ENCODE measurements at regions not wholly inside any gene's neighbourhood (a gene's known extent, or its start where the extent isn't known, plus 50 kb on each side); places are given as distances from the start of the nearest gene placed in this dataset.

DNA sequence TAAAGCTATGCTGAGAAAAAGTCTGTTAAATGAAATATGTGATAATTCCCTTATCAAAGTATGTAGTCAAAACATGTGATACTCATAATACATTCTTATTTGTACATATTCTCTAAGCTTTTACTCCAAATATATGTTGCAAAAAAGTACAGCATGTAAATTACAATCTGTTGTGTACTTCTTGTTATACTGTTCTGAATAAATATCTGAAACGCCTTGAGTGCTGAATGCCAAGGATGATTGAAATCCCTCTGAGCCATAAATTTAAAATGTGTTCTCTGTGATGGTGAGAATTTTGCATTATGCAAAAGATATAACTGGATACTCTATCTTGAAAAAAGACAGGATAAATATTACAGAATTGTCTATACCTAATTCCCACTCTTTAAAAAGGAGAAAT is 1128.0 kb downstream of the STPG2 start:
- Histone ChIP-seq H3K4me3 (ENCODE audit: low read depth, low read length, poor library complexity, severe bottlenecking) (no peak overlapping the region), H3K9me2 (ENCODE audit: low read depth, low read length) (no peaks in the 10 kb centered on the region), H3K27me3 (ENCODE audit: insufficient read depth, low read length) (no peaks in the 10 kb centered on the region), H3K4me2 (ENCODE audit: low read length) (no peak overlapping the region), H4K20me1 (ENCODE audit: insufficient read depth, low read length) (no peaks in the 10 kb centered on the region), H2AFZ (ENCODE audit: low read length) (no peak overlapping the region), H3K79me2 (ENCODE audit: insufficient read depth, low read length) (no peaks in the 10 kb centered on the region), H3K27ac (ENCODE audit: low read depth, low read length, poor library complexity, severe bottlenecking) (no peak overlapping the region), H3F3A (ENCODE audit: insufficient read depth, low read length) (no peaks in the 10 kb centered on the region), H3K9ac (ENCODE audit: low read length) (no peak overlapping the region), H3K9me3 (ENCODE audit: low read length) (no peaks in the 10 kb centered on the region), H3K4me1 (ENCODE audit: insufficient read depth, low read length, severe bottlenecking) (no peaks in the 10 kb centered on the region), H3K36me3 (ENCODE audit: insufficient read depth, low read length) (no peaks in the 10 kb centered on the region)
- TF ChIP-seq, protein P1, sequence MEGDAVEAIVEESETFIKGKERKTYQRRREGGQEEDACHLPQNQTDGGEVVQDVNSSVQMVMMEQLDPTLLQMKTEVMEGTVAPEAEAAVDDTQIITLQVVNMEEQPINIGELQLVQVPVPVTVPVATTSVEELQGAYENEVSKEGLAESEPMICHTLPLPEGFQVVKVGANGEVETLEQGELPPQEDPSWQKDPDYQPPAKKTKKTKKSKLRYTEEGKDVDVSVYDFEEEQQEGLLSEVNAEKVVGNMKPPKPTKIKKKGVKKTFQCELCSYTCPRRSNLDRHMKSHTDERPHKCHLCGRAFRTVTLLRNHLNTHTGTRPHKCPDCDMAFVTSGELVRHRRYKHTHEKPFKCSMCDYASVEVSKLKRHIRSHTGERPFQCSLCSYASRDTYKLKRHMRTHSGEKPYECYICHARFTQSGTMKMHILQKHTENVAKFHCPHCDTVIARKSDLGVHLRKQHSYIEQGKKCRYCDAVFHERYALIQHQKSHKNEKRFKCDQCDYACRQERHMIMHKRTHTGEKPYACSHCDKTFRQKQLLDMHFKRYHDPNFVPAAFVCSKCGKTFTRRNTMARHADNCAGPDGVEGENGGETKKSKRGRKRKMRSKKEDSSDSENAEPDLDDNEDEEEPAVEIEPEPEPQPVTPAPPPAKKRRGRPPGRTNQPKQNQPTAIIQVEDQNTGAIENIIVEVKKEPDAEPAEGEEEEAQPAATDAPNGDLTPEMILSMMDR (IDR thresholded peaks at IDR 0.05; ENCODE audit: low read length) = no peak
- no peak for TF ChIP-seq EZH2 (IDR thresholded peaks at IDR 0.05; ENCODE audit: borderline replicate concordance, low read length)

DNA sequence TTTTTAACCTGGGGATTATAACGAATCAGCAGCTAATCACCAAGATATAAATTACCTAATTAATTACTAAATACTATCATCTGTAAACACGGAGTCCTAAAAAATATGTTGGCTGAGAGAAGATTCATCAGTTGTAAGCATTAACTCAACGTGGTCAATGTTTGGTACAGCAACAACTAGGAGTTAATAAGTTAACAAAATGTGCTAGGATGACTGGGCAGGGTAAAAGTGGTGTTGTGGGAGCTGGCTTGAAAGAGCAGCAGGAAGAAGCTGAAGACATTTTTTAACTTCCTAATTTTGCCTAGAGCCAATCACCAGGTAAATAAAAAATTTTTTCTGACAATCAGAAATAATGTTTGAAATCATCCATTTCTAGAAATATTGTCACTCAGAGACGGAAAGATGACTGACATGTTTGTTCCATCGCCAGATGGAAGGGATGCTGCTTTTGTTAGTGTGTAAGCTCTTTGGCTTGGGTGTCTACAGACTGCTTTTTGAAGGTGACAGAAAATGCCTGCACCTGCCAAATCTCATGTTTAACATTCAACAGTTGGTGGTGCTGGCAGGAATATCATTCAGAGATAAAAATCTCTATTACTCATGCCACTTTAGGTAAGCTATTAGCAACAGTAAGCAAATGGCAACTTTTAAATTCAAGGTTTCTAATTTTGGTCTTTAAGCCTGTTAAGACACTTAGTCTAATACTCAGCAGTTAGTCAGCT is 1126.9 kb downstream of the STPG2 start:
- Histone ChIP-seq H3K4me1 (ENCODE audit: insufficient read depth, low read length, severe bottlenecking) (no peaks in the 10 kb centered on the region), H3K9ac (ENCODE audit: low read length) (no peak overlapping the region), H3K36me3 (ENCODE audit: insufficient read depth, low read length) (no peaks in the 10 kb centered on the region), H3K4me2 (ENCODE audit: low read length) (no peak overlapping the region), H3K9me3 (ENCODE audit: low read length) (no peaks in the 10 kb centered on the region), H3K27ac (ENCODE audit: low read depth, low read length, poor library complexity, severe bottlenecking) (no peak overlapping the region), H2AFZ (ENCODE audit: low read length) (no peak overlapping the region), H3K9me2 (ENCODE audit: low read depth, low read length) (no peaks in the 10 kb centered on the region), H3K27me3 (ENCODE audit: insufficient read depth, low read length) (no peaks in the 10 kb centered on the region), H3K79me2 (ENCODE audit: insufficient read depth, low read length) (no peaks in the 10 kb centered on the region), H3K4me3 (ENCODE audit: low read depth, low read length, poor library complexity, severe bottlenecking) (no peak overlapping the region), H4K20me1 (ENCODE audit: insufficient read depth, low read length) (no peaks in the 10 kb centered on the region), H3F3A (ENCODE audit: insufficient read depth, low read length) (no peaks in the 10 kb centered on the region)
- TF ChIP-seq, protein P1 (IDR thresholded peaks at IDR 0.05; ENCODE audit: low read length) = no peak
- TF ChIP-seq EZH2 (IDR thresholded peaks at IDR 0.05; ENCODE audit: borderline replicate concordance, low read length) = no peak

DNA sequence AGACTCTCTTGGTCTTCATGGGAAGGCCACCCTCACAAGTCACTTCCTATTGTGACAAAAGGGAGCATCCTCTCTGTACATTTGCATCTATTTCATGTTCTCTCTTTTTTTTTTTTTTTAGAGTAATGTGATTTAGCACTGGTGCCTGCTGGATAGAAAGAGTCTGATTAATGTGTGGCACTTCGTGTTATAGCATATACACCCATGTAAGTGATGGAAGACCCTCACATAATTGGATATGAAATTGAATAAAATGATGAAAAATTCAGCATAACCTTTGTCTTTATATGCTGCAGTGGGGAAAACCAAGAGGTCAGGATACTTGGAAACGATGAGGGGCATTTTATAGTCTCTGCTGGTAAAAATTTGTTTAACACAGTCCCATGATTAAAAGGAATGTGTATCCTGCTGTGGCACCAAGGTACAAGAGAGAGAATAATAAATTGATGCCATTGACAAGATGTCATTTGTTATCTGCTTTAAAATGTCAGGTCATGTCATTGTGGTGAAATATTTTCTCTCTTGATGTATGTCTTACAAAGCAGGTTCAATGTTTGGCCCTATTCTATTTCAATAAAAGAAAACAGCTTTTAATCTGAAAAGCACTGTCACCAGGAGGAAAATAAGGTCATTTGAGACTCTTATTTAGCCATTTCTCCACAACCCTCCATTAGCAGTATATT is 1115.4 kb downstream of the STPG2 start:
- Histone ChIP-seq H3K9me2 (ENCODE audit: low read depth, low read length) (no peaks in the 10 kb centered on the region), H2AFZ (ENCODE audit: low read length) (no peak overlapping the region), H3F3A (ENCODE audit: insufficient read depth, low read length) (no peaks in the 10 kb centered on the region), H3K9me3 (ENCODE audit: low read length) (no peaks in the 10 kb centered on the region), H4K20me1 (ENCODE audit: insufficient read depth, low read length) (no peaks in the 10 kb centered on the region), H3K4me2 (ENCODE audit: low read length) (no peak overlapping the region), H3K36me3 (ENCODE audit: insufficient read depth, low read length) (no peaks in the 10 kb centered on the region), H3K79me2 (ENCODE audit: insufficient read depth, low read length) (no peaks in the 10 kb centered on the region), H3K4me1 (ENCODE audit: insufficient read depth, low read length, severe bottlenecking) (no peaks in the 10 kb centered on the region), H3K27ac (ENCODE audit: low read depth, low read length, poor library complexity, severe bottlenecking) (no peak overlapping the region), H3K27me3 (ENCODE audit: insufficient read depth, low read length) (no peaks in the 10 kb centered on the region), H3K9ac (ENCODE audit: low read length) (no peak overlapping the region), H3K4me3 (ENCODE audit: low read depth, low read length, poor library complexity, severe bottlenecking) (no peak overlapping the region)
- TF ChIP-seq EZH2 (IDR thresholded peaks at IDR 0.05; ENCODE audit: borderline replicate concordance, low read length) = no peak
- TF ChIP-seq, protein P1 (IDR thresholded peaks at IDR 0.05; ENCODE audit: low read length) = no peak
